Naive thymus-derived CD4-positive, alpha-beta T cell (primary cell): ENCODE measurements at regions not wholly inside any gene's neighbourhood (a gene's known extent, or its start where the extent isn't known, plus 50 kb on each side); places are given as distances from the start of the nearest gene placed in this dataset.
A peak's percentile ranks its signal among the peaks of the same experiment; 100 is the strongest.

Source experiments
- ATAC-seq: fragments of 150-1000 bp; cut with Tn5 transposase; 2 replicates; pipeline ENCODE4 v1.10.0; 2021; ENCODE audit warnings: mild to moderate bottlenecking, moderate library complexity
- CTCF ChIA-PET: fragments of 350-600 bp; sonication (Branson Sonifier 250); formaldehyde crosslinking; loops from one replicate; lab custom pipeline; 2021; ENCODE audit warnings: antibody characterized with exemption; lab: Charles Lee
- POLR2A ChIA-PET: fragments of 350-600 bp; sonication (Branson Sonifier 250); formaldehyde crosslinking; loops from one replicate; lab custom pipeline; 2021; ENCODE audit warnings: antibody characterized with exemption, inconsistent platforms; lab: Charles Lee
- DNase-seq, 9 donors: peaks; one replicate each; pipeline versions ENCODE4 v3.0.0 to v3.0.0-alpha.2; 2020 to 2022; ENCODE audit warnings: mixed read lengths in 1 of 9
- H3K27ac ChIP-seq: one replicate; pipeline ENCODE4 v1.7.0; 2013; ENCODE audit warnings: mild to moderate bottlenecking, low read depth, low read length, moderate library complexity
- H3K27me3 ChIP-seq, 2 donors: one replicate each; pipeline ENCODE4 v1.7.0; 2013; ENCODE audit warnings: low read length in 2 of 2, mild to moderate bottlenecking in 2 of 2, moderate library complexity in 2 of 2; ENCODE audit not compliant: control insufficient read depth in 2 of 2, insufficient read depth in 2 of 2
- H3K36me3 ChIP-seq, 3 experiments: 1 replicate in 2 of 3; 2 replicates in 1 of 3; pipeline ENCODE4 v1.7.0; 2013; ENCODE audit warnings: low read length in 3 of 3, mild to moderate bottlenecking in 3 of 3, moderate library complexity in 1 of 3; ENCODE audit not compliant: insufficient read depth in 3 of 3, control insufficient read depth in 2 of 3
- H3K4me1 ChIP-seq, 2 donors: one replicate each; pipeline ENCODE4 v1.7.0; 2013; ENCODE audit warnings: low read length in 2 of 2, mild to moderate bottlenecking in 2 of 2, moderate library complexity in 1 of 2; ENCODE audit not compliant: control insufficient read depth in 2 of 2, insufficient read depth in 2 of 2
- H3K4me3 ChIP-seq: 2 replicates; pipeline ENCODE4 v1.7.0; 2013; ENCODE audit warnings: mild to moderate bottlenecking, low read length
- H3K9me3 ChIP-seq, 3 experiments: 1 replicate in 2 of 3; 2 replicates in 1 of 3; pipeline ENCODE4 v1.7.0; 2013; ENCODE audit warnings: low read length in 3 of 3; ENCODE audit not compliant: control insufficient read depth in 2 of 3
- H3K27ac Mint-ChIP-seq, 9 donors: one replicate each; pipeline ENCODE4 v1.8.0; 2020 to 2022; ENCODE audit warnings: mixed read lengths in 9 of 9, mild to moderate bottlenecking in 8 of 9, moderate library complexity in 5 of 9, inconsistent platforms in 2 of 9
- H3K27me3 Mint-ChIP-seq, 5 donors: one replicate each; pipeline ENCODE4 v1.8.0; 2021 to 2022; ENCODE audit warnings: mixed read lengths in 5 of 5, mild to moderate bottlenecking in 1 of 5
- H3K36me3 Mint-ChIP-seq, 5 donors: one replicate each; pipeline ENCODE4 v1.8.0; 2020 to 2022; ENCODE audit warnings: mixed read lengths in 5 of 5, mild to moderate bottlenecking in 3 of 5, inconsistent platforms in 1 of 5
- H3K4me1 Mint-ChIP-seq, 7 donors: one replicate each; pipeline ENCODE4 v1.8.0; 2020 to 2022; ENCODE audit warnings: mixed read lengths in 7 of 7, mild to moderate bottlenecking in 3 of 7, inconsistent platforms in 1 of 7
- H3K4me3 Mint-ChIP-seq, 10 donors: one replicate each; pipeline ENCODE4 v1.8.0; 2020 to 2022; ENCODE audit warnings: mild to moderate bottlenecking in 10 of 10, mixed read lengths in 10 of 10, moderate library complexity in 6 of 10, inconsistent platforms in 2 of 10
- H3K9me3 Mint-ChIP-seq, 11 donors: one replicate each; pipeline ENCODE4 v1.8.0; 2020 to 2022; ENCODE audit warnings: mixed read lengths in 11 of 11, mild to moderate bottlenecking in 4 of 11, inconsistent platforms in 1 of 11, moderate library complexity in 1 of 11
- intact Hi-C, 2 donors: fragments of 100-400 bp; cut with micrococcal nuclease; formaldehyde crosslinking; loops; one replicate each; pipeline ENCODE4 v1.15.1; 2023

- H3K36me3 ChIP-seq: no peaks in the 10 kb centered on the region
- ChIA-PET POLR2A (no interaction called here), CTCF (no interaction called here)
- no peaks in the 10 kb centered on the region for H3K4me1 ChIP-seq
- Mint-ChIP-seq H3K27me3 (no peaks in the 10 kb centered on the region), H3K4me1 (no peaks in the 10 kb centered on the region), H3K27ac (no peak overlapping the region), H3K36me3 (peaks cover 0 to 7% (median 0%) of the 10 kb centered on the region in 5 donors), H3K4me3 (no peak overlapping the region), H3K9me3 (no peaks in the 10 kb centered on the region)
- DNase-seq: no peak
- intact Hi-C loops: no loop called here
- H3K4me3 ChIP-seq: no peak overlapping the region
- H3K9me3 ChIP-seq: no peaks in the 10 kb centered on the region
- no peak overlapping the region for H3K27ac ChIP-seq
- no peak for ATAC-seq
- H3K27me3 ChIP-seq: no peaks in the 10 kb centered on the region
Measured at GRCh38 chr3:68242606-68243005, 588.2 kb upstream of the SUCLG2 start.

- Mint-ChIP-seq H3K27me3 (no peaks in the 10 kb centered on the region), H3K4me1 (no peaks in the 10 kb centered on the region), H3K9me3 (peaks cover 0 to 3% (median 0%) of the 10 kb centered on the region in 11 donors), H3K27ac (peak overlapping the region in 1 of 9 donors; percentile 25), H3K4me3 (no peak overlapping the region), H3K36me3 (peaks cover 0 to 10% (median 3%) of the 10 kb centered on the region in 5 donors)
- POLR2A ChIA-PET: interaction anchor here (0.6 kb wide), 1 partner anchor 647 kb away, joined by 3 read pairs; no protein-coding TSS in a partner anchor
- no peak overlapping the region for H3K27ac ChIP-seq
- no peaks in the 10 kb centered on the region for H3K9me3 ChIP-seq
- intact Hi-C loops: no loop called here
- no peaks in the 10 kb centered on the region for H3K4me1 ChIP-seq
- H3K27me3 ChIP-seq: no peaks in the 10 kb centered on the region
- CTCF ChIA-PET: no interaction called here
- DNase-seq (no peak), ATAC-seq (no peak)
- no peak overlapping the region for H3K4me3 ChIP-seq
- H3K36me3 ChIP-seq: no peaks in the 10 kb centered on the region
Measured at GRCh38 chr3:68239542-68239941, 585.1 kb upstream of the SUCLG2 start.

GRCh38 chr3:68234076-68234780, 579.8 kb upstream of the SUCLG2 start:
- POLR2A ChIA-PET: no interaction called here
- no peak for DNase-seq
- Histone ChIP-seq H3K9me3 (no peaks in the 10 kb centered on the region), H3K36me3 (no peaks in the 10 kb centered on the region), H3K27me3 (no peaks in the 10 kb centered on the region), H3K27ac (no peak overlapping the region), H3K4me3 (no peak overlapping the region), H3K4me1 (no peaks in the 10 kb centered on the region)
- no peak for ATAC-seq
- H3K36me3 Mint-ChIP-seq: peaks cover 0 to 31% (median 10%) of the 10 kb centered on the region in 5 donors
- no peak overlapping the region for H3K4me3 Mint-ChIP-seq
- no peaks in the 10 kb centered on the region for H3K27me3 Mint-ChIP-seq
- no peak overlapping the region for H3K27ac Mint-ChIP-seq
- intact Hi-C loops: no loop called here
- no peaks in the 10 kb centered on the region for H3K4me1 Mint-ChIP-seq
- H3K9me3 Mint-ChIP-seq: peaks cover 0 to 15% (median 6%) of the 10 kb centered on the region in 11 donors
- CTCF ChIA-PET: no interaction called here

GRCh38 chr3:68228856-68229255, 574.4 kb upstream of the SUCLG2 start:
- Mint-ChIP-seq H3K9me3 (peaks cover 0 to 15% (median 4%) of the 10 kb centered on the region in 11 donors), H3K27me3 (no peaks in the 10 kb centered on the region), H3K4me3 (no peak overlapping the region), H3K27ac (no peak overlapping the region), H3K36me3 (peaks cover 0 to 19% (median 6%) of the 10 kb centered on the region in 5 donors), H3K4me1 (no peaks in the 10 kb centered on the region)
- no peak for DNase-seq
- CTCF ChIA-PET: no interaction called here
- Histone ChIP-seq H3K9me3 (no peaks in the 10 kb centered on the region), H3K36me3 (no peaks in the 10 kb centered on the region), H3K27ac (no peak overlapping the region), H3K4me1 (no peaks in the 10 kb centered on the region), H3K27me3 (no peaks in the 10 kb centered on the region), H3K4me3 (no peak overlapping the region)
- intact Hi-C loops: no loop called here
- POLR2A ChIA-PET: no interaction called here
- ATAC-seq: no peak

GRCh38 chr3:68220832-68221231, 566.4 kb upstream of the SUCLG2 start:
- H3K9me3 ChIP-seq: no peaks in the 10 kb centered on the region
- Mint-ChIP-seq H3K4me1 (peaks cover 4 to 16% (median 6%) of the 10 kb centered on the region in 7 donors), H3K27ac (peak overlapping the region in 1 of 9 donors; percentile 47), H3K9me3 (no peaks in the 10 kb centered on the region), H3K4me3 (no peak overlapping the region), H3K36me3 (no peaks in the 10 kb centered on the region), H3K27me3 (no peaks in the 10 kb centered on the region)
- no peaks in the 10 kb centered on the region for H3K27me3 ChIP-seq
- H3K27ac ChIP-seq: no peak overlapping the region
- H3K4me1 ChIP-seq: no peaks in the 10 kb centered on the region
- CTCF ChIA-PET: interaction anchor here (0.6 kb wide), 1 partner anchor 97 kb away, joined by 3 read pairs; no protein-coding TSS in a partner anchor
- no peak overlapping the region for H3K4me3 ChIP-seq
- intact Hi-C loops: no loop called here
- no peak for DNase-seq
- no peak for ATAC-seq
- H3K36me3 ChIP-seq: no peaks in the 10 kb centered on the region
- POLR2A ChIA-PET: no interaction called here

GRCh38 chr3:68211637-68212036, 557.2 kb upstream of the SUCLG2 start:
- Histone ChIP-seq H3K36me3 (no peaks in the 10 kb centered on the region), H3K9me3 (no peaks in the 10 kb centered on the region), H3K4me3 (no peak overlapping the region), H3K27me3 (no peaks in the 10 kb centered on the region), H3K4me1 (no peaks in the 10 kb centered on the region), H3K27ac (no peak overlapping the region)
- DNase-seq: no peak
- peaks cover 0 to 20% (median 3%) of the 10 kb centered on the region in 5 donors for H3K36me3 Mint-ChIP-seq
- H3K27me3 Mint-ChIP-seq: no peaks in the 10 kb centered on the region
- intact Hi-C loops: no loop called here
- no peak overlapping the region for H3K27ac Mint-ChIP-seq
- H3K4me1 Mint-ChIP-seq: peaks cover 0 to 7% (median 0%) of the 10 kb centered on the region in 7 donors
- CTCF ChIA-PET: no interaction called here
- POLR2A ChIA-PET: no interaction called here
- no peak overlapping the region for H3K4me3 Mint-ChIP-seq
- peaks cover 0 to 5% (median 0%) of the 10 kb centered on the region in 11 donors for H3K9me3 Mint-ChIP-seq
- ATAC-seq: no peak

GRCh38 chr3:68210635-68211034, 556.2 kb upstream of the SUCLG2 start:
- Histone ChIP-seq H3K4me1 (no peaks in the 10 kb centered on the region), H3K4me3 (no peak overlapping the region), H3K36me3 (no peaks in the 10 kb centered on the region), H3K9me3 (no peaks in the 10 kb centered on the region), H3K27ac (no peak overlapping the region), H3K27me3 (no peaks in the 10 kb centered on the region)
- Mint-ChIP-seq H3K27me3 (no peaks in the 10 kb centered on the region), H3K9me3 (peaks cover 0 to 5% (median 0%) of the 10 kb centered on the region in 11 donors), H3K4me3 (no peak overlapping the region), H3K36me3 (peaks cover 0 to 24% (median 3%) of the 10 kb centered on the region in 5 donors), H3K4me1 (peaks cover 0 to 7% (median 0%) of the 10 kb centered on the region in 7 donors), H3K27ac (no peak overlapping the region)
- ChIA-PET CTCF (no interaction called here), POLR2A (no interaction called here)
- ATAC-seq: no peak
- no peak for DNase-seq
- intact Hi-C loops: no loop called here
